GM12878 (cell line): ENCODE measurements at regions not wholly inside any gene's neighbourhood (a gene's known extent, or its start where the extent isn't known, plus 50 kb on each side); places are given as distances from the start of the nearest gene placed in this dataset.

Experiments
- ATAC-seq: fragments of 200-7000 bp; cut with Tn5 transposase; 3 replicates; pipeline ENCODE4 v1.9.1; 2020; ENCODE audit warnings: mild to moderate bottlenecking, moderate library complexity
- BruUV-seq: library from RNA; stranded (reverse); fragments of 400-500 nt; replicated peaks from 2 replicates; lab custom pipeline; 2021; lab: Mats Ljungman, UMichigan
- CTCF ChIA-PET: fragments of 300-600 bp; sonication (Branson Sonifier 250); formaldehyde crosslinking; extraction: SDS; loops from one replicate; lab custom pipeline; 2021; ENCODE audit warnings: inconsistent platforms; lab: Yijun Ruan, JAX
- POLR2A ChIA-PET: fragments of 350-600 bp; formaldehyde crosslinking; extraction: SDS; loops from one replicate; lab custom pipeline; 2021; ENCODE audit warnings: inconsistent platforms; lab: Charles Lee
- RAD21 ChIA-PET: fragments of 300-600 bp; sonication (Branson Sonifier 250); formaldehyde crosslinking; loops from one replicate; lab custom pipeline; 2023; ENCODE audit warnings: antibody characterized with exemption; ENCODE audit not compliant: unreplicated experiment; lab: Charles Lee
- SMC1A ChIA-PET: fragments of 300-600 bp; sonication (Branson Sonifier 250); formaldehyde crosslinking; loops from one replicate; lab custom pipeline; 2023; ENCODE audit not compliant: unreplicated experiment, uncharacterized antibody; lab: Charles Lee
- DNase-seq: peaks from one replicate; pipeline ENCODE4 v3.0.0-alpha.2; 2011; ENCODE audit warnings: low read depth, low spot score
- FAIRE-seq: peaks from 3 replicates; lab custom pipeline; 2011; peaks lifted over from hg19 to GRCh38; lab: Jason Lieb, UNC
- H2AFZ ChIP-seq: 2 replicates; pipeline ENCODE4 v1.6.0; 2011; ENCODE audit warnings: low read depth, low read length, control low read depth; ENCODE audit not compliant: control insufficient read depth
- H3K27ac ChIP-seq: 2 replicates; pipeline ENCODE4 v1.5.1; 2011; ENCODE audit warnings: control low read depth; ENCODE audit not compliant: control insufficient read depth, insufficient read depth
- H3K27me3 ChIP-seq, 2 experiments: replicated peaks in 1 of 2; 2 replicates each; pipeline versions ENCODE4 v1.6.0 to v1.6.1; 2011; ENCODE audit warnings: low read length in 1 of 2; ENCODE audit not compliant: control insufficient read depth in 2 of 2, insufficient read depth in 2 of 2
- H3K36me3 ChIP-seq, 2 experiments: 2 replicates each; pipeline ENCODE4 v1.5.1; 2011; ENCODE audit warnings: low read length in 1 of 2; ENCODE audit not compliant: control insufficient read depth in 2 of 2, insufficient read depth in 2 of 2
- H3K4me1 ChIP-seq: 2 replicates; pipeline ENCODE4 v1.6.1; 2011; ENCODE audit warnings: mild to moderate bottlenecking, low read length, moderate library complexity, mixed read lengths; ENCODE audit not compliant: control insufficient read depth, insufficient read depth
- H3K4me2 ChIP-seq: 2 replicates; pipeline ENCODE4 v1.6.0; 2011; ENCODE audit warnings: control low read depth; ENCODE audit not compliant: control insufficient read depth, insufficient read depth
- H3K4me3 ChIP-seq: fragments of 200-600 bp; sonication (generic); 2 replicates; pipeline ENCODE4 v1.5.1; 2016
- H3K79me2 ChIP-seq: 2 replicates; pipeline ENCODE4 v1.6.0; 2011; ENCODE audit warnings: low read length; ENCODE audit not compliant: control insufficient read depth, insufficient read depth
- H3K9ac ChIP-seq: 2 replicates; pipeline ENCODE4 v1.8.0; 2011; ENCODE audit warnings: low read length, control low read depth, mixed read lengths; ENCODE audit not compliant: control insufficient read depth, insufficient read depth
- H3K9me3 ChIP-seq: replicated peaks from 3 replicates; pipeline ENCODE4 v1.5.1; 2011; ENCODE audit warnings: mild to moderate bottlenecking, low read length; ENCODE audit not compliant: control insufficient read depth, insufficient read depth
- H4K20me1 ChIP-seq: 2 replicates; pipeline ENCODE4 v1.6.0; 2011; ENCODE audit not compliant: control insufficient read depth, insufficient read depth
- FOXM1 ChIP-seq: IDR thresholded peaks from 2 replicates; pipeline ENCODE4 v1.6.1; 2012; ENCODE audit warnings: low read depth, mild to moderate bottlenecking, inconsistent platforms, low read length, moderate library complexity
- HCFC1 ChIP-seq: fragments of 150-350 bp; IDR thresholded peaks from 2 replicates; pipeline ENCODE4 v1.6.1; 2014; ENCODE audit warnings: low read length
- SP1 ChIP-seq: IDR thresholded peaks from one replicate; pipeline ENCODE4 v1.6.1; 2011; ENCODE audit warnings: low read depth, low read length
- YY1 ChIP-seq: IDR thresholded peaks from 2 replicates; pipeline ENCODE4 v1.6.1; 2011; ENCODE audit warnings: low read depth, mild to moderate bottlenecking, low read length
- ZNF217 ChIP-seq: fragments of 450-650 bp; IDR thresholded peaks from 2 replicates; pipeline ENCODE4 v1.6.1; 2017; ENCODE audit warnings: antibody characterized with exemption, mild to moderate bottlenecking
- WGBS: methylation state at CpG from one replicate; pipeline ENCODE4 v1.1.6; 2016; ENCODE audit warnings: low lambda C conversion rate; ENCODE audit not compliant: insufficient replicate concordance, insufficient coverage; ENCODE audit errors: missing lambda C conversion rate; 5-methylcytosine and 5-hydroxymethylcytosine counted together
- in situ Hi-C: fragments of 300-500 bp; cut with MboI; formaldehyde crosslinking; loops from 9 replicates; pipeline ENCODE4 v1.14.3; 2018; ENCODE audit warnings: mixed read lengths
- intact Hi-C: fragments of 100-400 bp; cut with micrococcal nuclease; formaldehyde crosslinking; loops from one replicate; pipeline ENCODE4 v1.14.2; 2022; ENCODE audit not compliant: unreplicated experiment
- TF ChIP-seq, protein P1 (sequence below): IDR thresholded peaks from 2 replicates; pipeline ENCODE4 v1.6.1; 2012; ENCODE audit warnings: improper control_type of control experiment, low read depth, low read length; ENCODE audit not compliant: insufficient replicate concordance
- TF ChIP-seq, protein P2 (sequence below): fragments of 450-650 bp; formaldehyde crosslinking; IDR thresholded peaks from 2 replicates; pipeline ENCODE4 v1.4.0; 2020; ENCODE audit warnings: mild to moderate bottlenecking, moderate library complexity

DNA sequence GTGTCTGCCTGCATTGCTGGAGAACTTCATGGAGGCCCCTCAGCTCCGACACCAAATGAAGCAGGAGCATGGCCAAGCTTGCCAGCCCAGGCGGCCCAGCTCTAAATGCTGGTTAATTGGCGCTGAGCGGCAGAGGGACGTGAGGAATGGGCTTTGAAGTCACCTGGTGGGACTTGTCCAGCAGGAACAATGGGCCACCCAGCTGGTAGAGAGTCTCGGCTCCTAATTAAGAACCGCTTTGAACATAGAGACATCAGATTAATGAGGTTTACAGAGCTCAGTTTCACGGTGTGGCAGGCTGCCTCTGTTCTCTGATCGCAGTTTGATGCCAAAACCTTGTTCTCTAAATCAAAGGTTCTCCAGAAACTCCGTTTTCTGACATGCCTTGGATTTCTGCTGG, 77.5 kb upstream of the LINGO1 start:
- DNase-seq (no peak), ATAC-seq (no peak), FAIRE-seq (no peak)
- Histone ChIP-seq H3K9me3 (no peaks in the 10 kb centered on the region), H3K9ac (no peak overlapping the region), H3K36me3 (no peaks in the 10 kb centered on the region), H4K20me1 (no peaks in the 10 kb centered on the region), H3K4me1 (no peaks in the 10 kb centered on the region), H3K4me3 (no peak overlapping the region), H3K4me2 (no peak overlapping the region), H3K79me2 (no peaks in the 10 kb centered on the region), H3K27me3 (peaks cover 2% of the 10 kb centered on the region in 2 experiments; a peak in 3 of 4 replicates), H3K27ac (no peak overlapping the region), H2AFZ (no peak overlapping the region)
- intact Hi-C loops, result no loop called here
- TF ChIP-seq FOXM1 (no peak), YY1 (no peak), HCFC1 (no peak), ZNF217 (no peak), SP1 (no peak)
- TF ChIP-seq, protein P1, sequence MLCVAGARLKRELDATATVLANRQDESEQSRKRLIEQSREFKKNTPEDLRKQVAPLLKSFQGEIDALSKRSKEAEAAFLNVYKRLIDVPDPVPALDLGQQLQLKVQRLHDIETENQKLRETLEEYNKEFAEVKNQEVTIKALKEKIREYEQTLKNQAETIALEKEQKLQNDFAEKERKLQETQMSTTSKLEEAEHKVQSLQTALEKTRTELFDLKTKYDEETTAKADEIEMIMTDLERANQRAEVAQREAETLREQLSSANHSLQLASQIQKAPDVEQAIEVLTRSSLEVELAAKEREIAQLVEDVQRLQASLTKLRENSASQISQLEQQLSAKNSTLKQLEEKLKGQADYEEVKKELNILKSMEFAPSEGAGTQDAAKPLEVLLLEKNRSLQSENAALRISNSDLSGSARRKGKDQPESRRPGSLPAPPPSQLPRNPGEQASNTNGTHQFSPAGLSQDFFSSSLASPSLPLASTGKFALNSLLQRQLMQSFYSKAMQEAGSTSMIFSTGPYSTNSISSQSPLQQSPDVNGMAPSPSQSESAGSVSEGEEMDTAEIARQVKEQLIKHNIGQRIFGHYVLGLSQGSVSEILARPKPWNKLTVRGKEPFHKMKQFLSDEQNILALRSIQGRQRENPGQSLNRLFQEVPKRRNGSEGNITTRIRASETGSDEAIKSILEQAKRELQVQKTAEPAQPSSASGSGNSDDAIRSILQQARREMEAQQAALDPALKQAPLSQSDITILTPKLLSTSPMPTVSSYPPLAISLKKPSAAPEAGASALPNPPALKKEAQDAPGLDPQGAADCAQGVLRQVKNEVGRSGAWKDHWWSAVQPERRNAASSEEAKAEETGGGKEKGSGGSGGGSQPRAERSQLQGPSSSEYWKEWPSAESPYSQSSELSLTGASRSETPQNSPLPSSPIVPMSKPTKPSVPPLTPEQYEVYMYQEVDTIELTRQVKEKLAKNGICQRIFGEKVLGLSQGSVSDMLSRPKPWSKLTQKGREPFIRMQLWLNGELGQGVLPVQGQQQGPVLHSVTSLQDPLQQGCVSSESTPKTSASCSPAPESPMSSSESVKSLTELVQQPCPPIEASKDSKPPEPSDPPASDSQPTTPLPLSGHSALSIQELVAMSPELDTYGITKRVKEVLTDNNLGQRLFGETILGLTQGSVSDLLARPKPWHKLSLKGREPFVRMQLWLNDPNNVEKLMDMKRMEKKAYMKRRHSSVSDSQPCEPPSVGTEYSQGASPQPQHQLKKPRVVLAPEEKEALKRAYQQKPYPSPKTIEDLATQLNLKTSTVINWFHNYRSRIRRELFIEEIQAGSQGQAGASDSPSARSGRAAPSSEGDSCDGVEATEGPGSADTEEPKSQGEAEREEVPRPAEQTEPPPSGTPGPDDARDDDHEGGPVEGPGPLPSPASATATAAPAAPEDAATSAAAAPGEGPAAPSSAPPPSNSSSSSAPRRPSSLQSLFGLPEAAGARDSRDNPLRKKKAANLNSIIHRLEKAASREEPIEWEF, result no peak
- TF ChIP-seq, protein P2, sequence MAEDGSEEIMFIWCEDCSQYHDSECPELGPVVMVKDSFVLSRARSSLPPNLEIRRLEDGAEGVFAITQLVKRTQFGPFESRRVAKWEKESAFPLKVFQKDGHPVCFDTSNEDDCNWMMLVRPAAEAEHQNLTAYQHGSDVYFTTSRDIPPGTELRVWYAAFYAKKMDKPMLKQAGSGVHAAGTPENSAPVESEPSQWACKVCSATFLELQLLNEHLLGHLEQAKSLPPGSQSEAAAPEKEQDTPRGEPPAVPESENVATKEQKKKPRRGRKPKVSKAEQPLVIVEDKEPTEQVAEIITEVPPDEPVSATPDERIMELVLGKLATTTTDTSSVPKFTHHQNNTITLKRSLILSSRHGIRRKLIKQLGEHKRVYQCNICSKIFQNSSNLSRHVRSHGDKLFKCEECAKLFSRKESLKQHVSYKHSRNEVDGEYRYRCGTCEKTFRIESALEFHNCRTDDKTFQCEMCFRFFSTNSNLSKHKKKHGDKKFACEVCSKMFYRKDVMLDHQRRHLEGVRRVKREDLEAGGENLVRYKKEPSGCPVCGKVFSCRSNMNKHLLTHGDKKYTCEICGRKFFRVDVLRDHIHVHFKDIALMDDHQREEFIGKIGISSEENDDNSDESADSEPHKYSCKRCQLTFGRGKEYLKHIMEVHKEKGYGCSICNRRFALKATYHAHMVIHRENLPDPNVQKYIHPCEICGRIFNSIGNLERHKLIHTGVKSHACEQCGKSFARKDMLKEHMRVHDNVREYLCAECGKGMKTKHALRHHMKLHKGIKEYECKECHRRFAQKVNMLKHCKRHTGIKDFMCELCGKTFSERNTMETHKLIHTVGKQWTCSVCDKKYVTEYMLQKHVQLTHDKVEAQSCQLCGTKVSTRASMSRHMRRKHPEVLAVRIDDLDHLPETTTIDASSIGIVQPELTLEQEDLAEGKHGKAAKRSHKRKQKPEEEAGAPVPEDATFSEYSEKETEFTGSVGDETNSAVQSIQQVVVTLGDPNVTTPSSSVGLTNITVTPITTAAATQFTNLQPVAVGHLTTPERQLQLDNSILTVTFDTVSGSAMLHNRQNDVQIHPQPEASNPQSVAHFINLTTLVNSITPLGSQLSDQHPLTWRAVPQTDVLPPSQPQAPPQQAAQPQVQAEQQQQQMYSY (CRISPR knock-in tag), result no peak
- POLR2A ChIA-PET, result no interaction called here
- SMC1A ChIA-PET, result no interaction called here
- CTCF ChIA-PET, result interaction anchor here (0.9 to 2.7 kb wide), 2 partner anchors 74 to 111 kb away, joined by 3 to 8 read pairs; no protein-coding TSS in a partner anchor
- in situ Hi-C loops, result no loop called here
- WGBS, result 22% methylated on average over 10 of the region's 10 CpGs
- no TSS peak for BruUV-seq
- RAD21 ChIA-PET, result no interaction called here
